Brain microvascular endothelial cell (primary cell): ENCODE measurements at regions not wholly inside any gene's neighbourhood (a gene's known extent, or its start where the extent isn't known, plus 50 kb on each side); places are given as distances from the start of the nearest gene placed in this dataset.

ENCODE experiments used
- DNase-seq: peaks from one replicate; pipeline ENCODE4 v3.0.0-alpha.2; 2020
- H3K27ac ChIP-seq: fragments of 250-450 bp; sonication (Bioruptor Pico); 2 replicates; pipeline ENCODE4 v1.5.1; 2020; ENCODE audit warnings: mild to moderate bottlenecking, moderate library complexity
- H3K27me3 ChIP-seq: fragments of 250-450 bp; sonication (Bioruptor Pico); replicated peaks from 2 replicates; pipeline ENCODE4 v1.5.1; 2020; ENCODE audit warnings: mild to moderate bottlenecking
- H3K36me3 ChIP-seq: fragments of 250-450 bp; sonication (Bioruptor Pico); replicated peaks from 2 replicates; pipeline ENCODE4 v1.5.1; 2020; ENCODE audit warnings: mild to moderate bottlenecking
- H3K4me3 ChIP-seq: 2 replicates; pipeline ENCODE4 v1.5.1; 2011; ENCODE audit warnings: low read depth, mild to moderate bottlenecking, control low read depth, low read length, moderate library complexity
- in situ Hi-C: cut with HindIII; loops from 2 replicates; pipeline ENCODE4 v1.10.0; 2017; ENCODE audit warnings: low sequenced_read_pairs, low pct_ligation_motif_present
- TF ChIP-seq, protein P1 (sequence below): IDR thresholded peaks from 2 replicates; pipeline ENCODE4 v1.5.1; 2011; ENCODE audit warnings: low read depth, mild to moderate bottlenecking, moderate library complexity, low read length, control low read depth, inconsistent platforms; ENCODE audit errors: missing control alignments

DNA sequence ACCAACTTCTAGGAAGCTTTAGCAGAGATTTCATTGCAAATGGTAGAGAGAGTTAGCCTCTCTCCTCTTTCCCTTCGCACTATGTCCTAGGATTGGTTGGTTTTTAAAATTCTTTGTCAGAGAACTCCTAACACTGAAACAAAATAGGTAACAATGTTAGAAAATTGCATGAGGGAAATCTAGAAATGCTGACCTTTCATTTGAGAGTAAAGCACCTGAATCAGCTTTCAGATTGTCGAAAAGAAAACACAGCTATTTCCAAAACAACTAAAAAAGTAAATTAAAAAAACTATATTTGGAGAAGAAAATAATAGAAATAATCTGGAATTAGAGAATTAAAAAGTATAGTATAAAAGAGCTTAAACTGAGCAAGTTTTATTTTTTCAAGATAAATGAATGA lies 108.1 kb upstream of the GK2 start:
- no peak overlapping the region for H3K27ac ChIP-seq
- TF ChIP-seq, protein P1, sequence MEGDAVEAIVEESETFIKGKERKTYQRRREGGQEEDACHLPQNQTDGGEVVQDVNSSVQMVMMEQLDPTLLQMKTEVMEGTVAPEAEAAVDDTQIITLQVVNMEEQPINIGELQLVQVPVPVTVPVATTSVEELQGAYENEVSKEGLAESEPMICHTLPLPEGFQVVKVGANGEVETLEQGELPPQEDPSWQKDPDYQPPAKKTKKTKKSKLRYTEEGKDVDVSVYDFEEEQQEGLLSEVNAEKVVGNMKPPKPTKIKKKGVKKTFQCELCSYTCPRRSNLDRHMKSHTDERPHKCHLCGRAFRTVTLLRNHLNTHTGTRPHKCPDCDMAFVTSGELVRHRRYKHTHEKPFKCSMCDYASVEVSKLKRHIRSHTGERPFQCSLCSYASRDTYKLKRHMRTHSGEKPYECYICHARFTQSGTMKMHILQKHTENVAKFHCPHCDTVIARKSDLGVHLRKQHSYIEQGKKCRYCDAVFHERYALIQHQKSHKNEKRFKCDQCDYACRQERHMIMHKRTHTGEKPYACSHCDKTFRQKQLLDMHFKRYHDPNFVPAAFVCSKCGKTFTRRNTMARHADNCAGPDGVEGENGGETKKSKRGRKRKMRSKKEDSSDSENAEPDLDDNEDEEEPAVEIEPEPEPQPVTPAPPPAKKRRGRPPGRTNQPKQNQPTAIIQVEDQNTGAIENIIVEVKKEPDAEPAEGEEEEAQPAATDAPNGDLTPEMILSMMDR = no peak
- in situ Hi-C loops = no loop called here
- DNase-seq = no peak
- no peaks in the 10 kb centered on the region for H3K36me3 ChIP-seq
- no peak overlapping the region for H3K4me3 ChIP-seq
- H3K27me3 ChIP-seq = no peaks in the 10 kb centered on the region

DNA sequence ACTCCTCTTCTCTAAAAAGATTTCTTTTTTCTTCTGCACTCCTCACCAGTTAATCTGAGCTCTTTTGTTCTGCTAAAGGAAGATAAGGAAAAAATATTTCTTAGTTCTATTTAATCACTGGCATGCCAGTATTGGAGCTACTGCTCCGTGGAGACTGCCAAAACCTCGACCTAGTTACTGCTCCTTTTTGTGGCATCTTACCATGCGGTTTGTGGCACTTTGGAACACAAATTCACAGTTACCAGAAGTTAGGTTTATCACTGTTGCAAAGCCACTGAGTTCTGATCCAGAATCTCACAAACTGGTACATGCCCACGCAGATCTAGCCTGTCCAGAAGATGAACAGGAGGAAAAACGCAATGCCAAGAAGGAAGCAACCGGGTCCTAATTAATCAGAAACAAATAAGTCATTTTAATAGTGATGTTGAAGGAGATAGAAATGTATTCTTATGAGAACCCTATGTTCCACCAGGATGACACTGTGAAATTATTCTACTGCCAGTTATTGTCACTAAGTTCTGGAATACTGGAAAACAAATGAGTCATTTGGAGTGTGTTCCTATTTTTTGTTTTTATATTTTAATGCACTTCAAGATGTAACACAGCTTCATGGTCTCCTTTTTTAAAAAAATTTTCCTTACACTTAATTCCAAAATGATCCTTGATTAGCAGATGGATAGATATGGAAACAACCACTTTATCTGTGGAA lies 106.7 kb upstream of the GK2 start:
- no peak for DNase-seq
- no peaks in the 10 kb centered on the region for H3K36me3 ChIP-seq
- H3K27ac ChIP-seq = no peak overlapping the region
- in situ Hi-C loops = no loop called here
- no peak overlapping the region for H3K4me3 ChIP-seq
- H3K27me3 ChIP-seq = no peaks in the 10 kb centered on the region
- TF ChIP-seq, protein P1 = no peak

DNA sequence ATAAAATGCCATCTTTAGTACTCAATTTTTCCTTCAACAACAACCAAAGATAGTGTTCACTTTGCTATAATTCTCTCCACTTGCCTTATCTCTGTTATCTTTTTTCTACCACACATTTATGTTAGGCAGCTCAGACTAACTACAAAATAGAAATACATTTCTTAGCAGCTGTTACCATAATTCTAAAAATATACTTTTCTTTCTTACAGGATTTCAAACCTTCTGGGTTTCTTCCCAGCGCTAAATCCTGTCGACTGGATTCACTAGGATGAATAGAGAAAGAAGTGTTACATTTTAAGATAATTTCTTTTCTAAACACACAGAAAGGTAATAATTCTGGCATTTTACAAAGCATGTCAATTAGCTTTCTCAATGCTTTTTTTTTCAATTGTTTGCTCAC lies 105.5 kb upstream of the GK2 start:
- Histone ChIP-seq H3K36me3 (no peaks in the 10 kb centered on the region), H3K27me3 (no peaks in the 10 kb centered on the region), H3K27ac (no peak overlapping the region), H3K4me3 (no peak overlapping the region)
- DNase-seq = no peak
- in situ Hi-C loops = no loop called here
- TF ChIP-seq, protein P1 = no peak

DNA sequence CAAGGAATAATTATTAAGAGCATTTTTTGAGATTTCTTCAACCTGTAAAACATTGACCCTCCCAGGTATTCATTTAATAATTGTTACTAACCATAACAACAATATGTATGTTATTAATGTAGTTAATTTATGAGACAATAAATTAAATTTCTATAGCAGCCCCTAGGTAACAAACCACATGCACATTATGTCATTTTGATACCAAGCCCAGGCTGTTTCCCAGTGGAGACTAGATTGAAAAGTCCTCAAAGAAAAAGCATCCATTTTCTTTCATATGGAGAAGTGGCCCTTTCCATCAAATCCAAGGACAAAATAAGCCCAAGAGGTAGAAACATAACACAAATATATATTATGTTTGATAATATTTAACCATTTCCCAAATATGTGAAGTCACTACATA lies 104.3 kb upstream of the GK2 start:
- DNase-seq = no peak
- H3K27ac ChIP-seq = no peak overlapping the region
- H3K36me3 ChIP-seq = no peaks in the 10 kb centered on the region
- in situ Hi-C loops = no loop called here
- no peak overlapping the region for H3K4me3 ChIP-seq
- TF ChIP-seq, protein P1 = no peak
- no peaks in the 10 kb centered on the region for H3K27me3 ChIP-seq

DNA sequence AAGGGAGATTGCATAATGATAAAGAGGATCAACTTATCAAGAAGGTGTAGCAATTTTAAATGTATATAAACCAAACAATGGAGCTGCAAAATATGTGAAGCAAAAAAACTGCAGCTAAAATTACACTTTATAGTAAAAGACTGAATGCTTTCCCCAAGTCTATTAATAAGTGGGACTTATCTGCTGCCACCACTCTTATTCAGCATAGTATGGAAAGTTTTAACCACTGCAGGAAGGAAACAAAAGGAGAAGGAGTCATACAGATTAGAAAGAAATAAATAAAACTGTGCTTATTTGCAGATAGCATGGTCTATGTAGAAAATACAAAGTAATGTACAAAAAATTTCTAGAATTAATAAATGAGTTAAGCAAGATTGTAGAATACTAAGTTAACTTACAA lies 94.1 kb upstream of the GK2 start:
- H3K4me3 ChIP-seq = no peak overlapping the region
- in situ Hi-C loops = no loop called here

More for the DNA sequence above, 94.1 kb upstream of the GK2 start:
- TF ChIP-seq, protein P1 = no peak
- H3K27me3 ChIP-seq = no peaks in the 10 kb centered on the region
- no peak overlapping the region for H3K27ac ChIP-seq
- no peaks in the 10 kb centered on the region for H3K36me3 ChIP-seq
- DNase-seq = no peak
